CD14-positive monocyte (primary cell): ENCODE measurements at regions not wholly inside any gene's neighbourhood (a gene's known extent, or its start where the extent isn't known, plus 50 kb on each side); places are given as distances from the start of the nearest gene placed in this dataset.

Experiments
- DNase-seq, 3 donors: peaks; one replicate each; pipeline ENCODE4 v3.0.0-alpha.2; 2011 to 2022
- H2AFZ ChIP-seq: 2 replicates; pipeline ENCODE4 v1.6.0; 2012; ENCODE audit warnings: mild to moderate bottlenecking, low read depth, low read length, inconsistent platforms; ENCODE audit not compliant: insufficient read depth, poor library complexity, severe bottlenecking
- H3K27ac ChIP-seq, 2 donors: 1 replicate in 1 of 2; 2 replicates in 1 of 2; pipeline ENCODE4 v1.5.1; 2012 to 2013; ENCODE audit warnings: low read length in 2 of 2, control low read depth in 1 of 2, inconsistent platforms in 1 of 2, low read depth in 1 of 2, mild to moderate bottlenecking in 1 of 2
- H3K27me3 ChIP-seq, 2 donors: one replicate each; pipeline versions ENCODE4 v1.6.0 to v1.6.1; 2011 to 2013; ENCODE audit warnings: low read length in 2 of 2; ENCODE audit not compliant: control insufficient read depth in 2 of 2, insufficient read depth in 2 of 2
- H3K36me3 ChIP-seq, 2 donors: replicated peaks in 1 of 2; 1 replicate in 1 of 2; 2 replicates in 1 of 2; pipeline versions ENCODE4 v1.5.1 to v1.6.1; 2012 to 2013; ENCODE audit warnings: low read length in 2 of 2, control low read depth in 1 of 2, inconsistent platforms in 1 of 2, mild to moderate bottlenecking in 1 of 2; ENCODE audit not compliant: insufficient read depth in 2 of 2, control insufficient read depth in 1 of 2
- H3K4me1 ChIP-seq, 2 donors: 1 replicate in 1 of 2; 2 replicates in 1 of 2; pipeline versions ENCODE4 v1.5.1 to v1.6.1; 2012 to 2013; ENCODE audit warnings: low read length in 2 of 2, control low read depth in 1 of 2, inconsistent platforms in 1 of 2, mild to moderate bottlenecking in 1 of 2, moderate library complexity in 1 of 2; ENCODE audit not compliant: insufficient read depth in 2 of 2, control insufficient read depth in 1 of 2
- H3K4me2 ChIP-seq: replicated peaks from 2 replicates; pipeline ENCODE3; 2012; ENCODE audit warnings: low read length, moderate library complexity, mild to moderate bottlenecking; ENCODE audit not compliant: poor library complexity, severe bottlenecking; ENCODE audit errors: extremely low read depth
- H3K4me3 ChIP-seq, 3 experiments: fragments of 200-600 bp in 1 of 3; sonication (generic) in 1 of 3; replicated peaks in 1 of 3; 1 replicate in 2 of 3; 2 replicates in 1 of 3; pipeline ENCODE4 v1.5.1; 2011 to 2013; ENCODE audit warnings: low read length in 3 of 3, mild to moderate bottlenecking in 3 of 3, control low read depth in 2 of 3, low read depth in 2 of 3, inconsistent platforms in 1 of 3, moderate library complexity in 1 of 3
- H3K79me2 ChIP-seq: 2 replicates; pipeline ENCODE4 v1.6.0; 2012; ENCODE audit warnings: mild to moderate bottlenecking, control low read depth, inconsistent platforms, low read length, moderate library complexity; ENCODE audit not compliant: insufficient read depth
- H3K9ac ChIP-seq: 2 replicates; pipeline ENCODE4 v1.6.0; 2017; ENCODE audit warnings: low read length, mild to moderate bottlenecking; ENCODE audit not compliant: insufficient read depth, poor library complexity, severe bottlenecking
- H3K9me3 ChIP-seq, 2 donors: replicated peaks in 1 of 2; 1 replicate in 1 of 2; 2 replicates in 1 of 2; pipeline versions ENCODE4 v1.5.1 to v1.6.1; 2012 to 2013; ENCODE audit warnings: low read length in 2 of 2, control low read depth in 1 of 2; ENCODE audit not compliant: control insufficient read depth in 1 of 2, insufficient read depth in 1 of 2
- H4K20me1 ChIP-seq: 2 replicates; pipeline ENCODE4 v1.6.0; 2012; ENCODE audit warnings: mild to moderate bottlenecking, low read length, control low read depth, moderate library complexity; ENCODE audit not compliant: insufficient read depth
- H3K27ac Mint-ChIP-seq, 7 donors: one replicate each; pipeline ENCODE4 v1.8.0; 2020; ENCODE audit warnings: mild to moderate bottlenecking in 7 of 7, mixed read lengths in 7 of 7, moderate library complexity in 6 of 7, inconsistent platforms in 2 of 7
- H3K27me3 Mint-ChIP-seq, 3 donors: one replicate each; pipeline ENCODE4 v1.8.0; 2021 to 2022; ENCODE audit warnings: low read depth in 3 of 3, mild to moderate bottlenecking in 3 of 3, mixed read lengths in 3 of 3, moderate library complexity in 3 of 3, inconsistent platforms in 1 of 3
- H3K36me3 Mint-ChIP-seq, 2 donors: one replicate each; pipeline ENCODE4 v1.8.0; 2020; ENCODE audit warnings: mixed read lengths in 2 of 2, inconsistent platforms in 1 of 2, mild to moderate bottlenecking in 1 of 2
- H3K4me1 Mint-ChIP-seq: one replicate; pipeline ENCODE4 v1.8.0; 2020; ENCODE audit warnings: mild to moderate bottlenecking, mixed read lengths
- H3K4me3 Mint-ChIP-seq, 2 donors: one replicate each; pipeline ENCODE4 v1.8.0; 2020; ENCODE audit warnings: mild to moderate bottlenecking in 2 of 2, mixed read lengths in 2 of 2, moderate library complexity in 1 of 2
- H3K9me3 Mint-ChIP-seq, 7 donors: one replicate each; pipeline ENCODE4 v1.8.0; 2020 to 2022; ENCODE audit warnings: mixed read lengths in 7 of 7, mild to moderate bottlenecking in 6 of 7, moderate library complexity in 6 of 7, inconsistent platforms in 2 of 7
- WGBS: methylation state at CpG from one replicate; pipeline ENCODE4 v1.1.5; 2013; ENCODE audit warnings: missing lambda C conversion rate; ENCODE audit not compliant: insufficient coverage; 5-methylcytosine and 5-hydroxymethylcytosine counted together
- intact Hi-C, 2 donors: fragments of 100-400 bp; cut with micrococcal nuclease; formaldehyde crosslinking; loops; one replicate each; pipeline versions ENCODE4 v1.15.0 to v1.15.1; 2023
- TF ChIP-seq, protein P1 (sequence below): fragments of 200-600 bp; IDR thresholded peaks from one replicate; pipeline ENCODE4 v1.8.0; 2022; ENCODE audit warnings: antibody characterized with exemption, mild to moderate bottlenecking

DNA sequence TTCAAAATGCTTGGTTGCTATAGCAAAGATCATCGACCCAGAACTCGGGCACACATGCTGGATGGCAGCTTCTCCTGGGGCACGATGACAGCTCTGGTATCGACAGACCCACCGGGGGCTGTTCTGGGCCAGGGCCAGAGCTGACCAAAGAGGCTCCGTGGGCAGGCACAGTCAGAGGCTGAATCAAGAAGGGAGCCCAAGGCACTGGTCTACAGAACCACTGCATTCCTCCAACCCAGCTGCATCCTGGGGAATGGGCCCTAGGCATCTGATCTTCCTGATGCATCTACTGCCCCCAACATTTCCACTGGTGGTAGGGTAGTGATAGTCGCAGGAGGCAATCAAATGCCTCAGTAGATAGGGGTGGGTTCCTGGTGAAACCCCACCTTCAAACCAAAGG is 470.3 kb downstream of the TBC1D22A start:
- no peak for DNase-seq
- H3K9ac ChIP-seq = no peak overlapping the region
- H2AFZ ChIP-seq = no peak overlapping the region
- H3K9me3 ChIP-seq = peaks cover 17 to 27% of the 10 kb centered on the region in 2 donors
- H4K20me1 ChIP-seq = no peaks in the 10 kb centered on the region
- Mint-ChIP-seq H3K27ac (no peak overlapping the region), H3K36me3 (no peaks in the 10 kb centered on the region), H3K27me3 (peaks cover 0 to 3% (median 3%) of the 10 kb centered on the region in 3 donors), H3K9me3 (peaks cover 14 to 33% (median 17%) of the 10 kb centered on the region in 7 donors), H3K4me1 (no peaks in the 10 kb centered on the region), H3K4me3 (no peak overlapping the region)
- H3K4me3 ChIP-seq = no peak overlapping the region
- H3K27me3 ChIP-seq = no peaks in the 10 kb centered on the region
- TF ChIP-seq, protein P1, sequence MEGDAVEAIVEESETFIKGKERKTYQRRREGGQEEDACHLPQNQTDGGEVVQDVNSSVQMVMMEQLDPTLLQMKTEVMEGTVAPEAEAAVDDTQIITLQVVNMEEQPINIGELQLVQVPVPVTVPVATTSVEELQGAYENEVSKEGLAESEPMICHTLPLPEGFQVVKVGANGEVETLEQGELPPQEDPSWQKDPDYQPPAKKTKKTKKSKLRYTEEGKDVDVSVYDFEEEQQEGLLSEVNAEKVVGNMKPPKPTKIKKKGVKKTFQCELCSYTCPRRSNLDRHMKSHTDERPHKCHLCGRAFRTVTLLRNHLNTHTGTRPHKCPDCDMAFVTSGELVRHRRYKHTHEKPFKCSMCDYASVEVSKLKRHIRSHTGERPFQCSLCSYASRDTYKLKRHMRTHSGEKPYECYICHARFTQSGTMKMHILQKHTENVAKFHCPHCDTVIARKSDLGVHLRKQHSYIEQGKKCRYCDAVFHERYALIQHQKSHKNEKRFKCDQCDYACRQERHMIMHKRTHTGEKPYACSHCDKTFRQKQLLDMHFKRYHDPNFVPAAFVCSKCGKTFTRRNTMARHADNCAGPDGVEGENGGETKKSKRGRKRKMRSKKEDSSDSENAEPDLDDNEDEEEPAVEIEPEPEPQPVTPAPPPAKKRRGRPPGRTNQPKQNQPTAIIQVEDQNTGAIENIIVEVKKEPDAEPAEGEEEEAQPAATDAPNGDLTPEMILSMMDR = no peak
- H3K79me2 ChIP-seq = no peaks in the 10 kb centered on the region
- H3K36me3 ChIP-seq = no peaks in the 10 kb centered on the region
- H3K4me2 ChIP-seq = no peak overlapping the region
- H3K27ac ChIP-seq = no peak overlapping the region
- intact Hi-C loops = no loop called here
- 97% methylated on average over 6 of the region's 7 CpGs for WGBS
- no peaks in the 10 kb centered on the region for H3K4me1 ChIP-seq

DNA sequence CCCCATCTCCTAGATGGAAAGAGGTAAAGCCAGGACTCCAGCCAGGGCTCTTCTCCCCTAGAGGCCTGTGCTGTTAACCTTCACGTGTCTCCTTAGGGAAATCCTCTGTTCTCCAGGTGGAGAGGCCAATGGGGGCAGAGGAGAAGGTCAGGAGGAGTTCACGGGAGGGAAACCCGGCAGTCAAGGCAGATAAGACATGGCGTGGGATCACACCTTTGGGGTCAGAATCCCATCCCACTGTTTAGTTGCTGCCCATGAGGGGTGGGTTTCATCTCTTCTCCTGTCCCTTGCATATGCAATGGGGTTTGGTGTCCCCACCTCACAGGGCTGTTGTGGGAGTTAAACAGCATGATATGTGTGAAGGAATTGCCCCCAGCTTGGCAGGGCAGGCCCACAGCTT is 469.7 kb downstream of the TBC1D22A start:
- Histone ChIP-seq H3K4me2 (no peak overlapping the region), H4K20me1 (no peaks in the 10 kb centered on the region), H3K4me1 (no peaks in the 10 kb centered on the region), H3K4me3 (no peak overlapping the region), H3K27me3 (no peaks in the 10 kb centered on the region), H3K27ac (no peak overlapping the region), H3K9me3 (peaks cover 17 to 27% of the 10 kb centered on the region in 2 donors), H3K79me2 (no peaks in the 10 kb centered on the region), H3K9ac (no peak overlapping the region), H3K36me3 (no peaks in the 10 kb centered on the region), H2AFZ (no peak overlapping the region)
- Mint-ChIP-seq H3K4me1 (no peaks in the 10 kb centered on the region), H3K36me3 (no peaks in the 10 kb centered on the region), H3K4me3 (no peak overlapping the region), H3K27me3 (peaks cover 0 to 3% (median 3%) of the 10 kb centered on the region in 3 donors), H3K9me3 (peaks cover 14 to 33% (median 17%) of the 10 kb centered on the region in 7 donors), H3K27ac (no peak overlapping the region)
- intact Hi-C loops = no loop called here
- DNase-seq = no peak
- 100% methylated on average over 3 of the region's 4 CpGs for WGBS
- TF ChIP-seq, protein P1 = no peak
